HG02885 (cell line): ENCODE measurements at regions not wholly inside any gene's neighbourhood (a gene's known extent, or its start where the extent isn't known, plus 50 kb on each side); places are given as distances from the start of the nearest gene placed in this dataset.
"Not testable (repeated sequence)": the region's sequence is repeated elsewhere in the genome, so short reads cannot be mapped to it uniquely, and the experiment has no call there.

Experiments used
- ATAC-seq: cut with Tn5 transposase; IDR thresholded peaks from one replicate; pipeline ENCODE4 v1.9.1; 2021; ENCODE audit warnings: mild to moderate bottlenecking; ENCODE audit not compliant: unreplicated experiment, poor library complexity

GRCh38 chr7:108627476-108628051 lies 57.9 kb downstream of the DNAJB9 start:
- ATAC-seq = no peak

- no peak for ATAC-seq
Measured at GRCh38 chr7:108628678-108629077, 59.0 kb downstream of the DNAJB9 start.

GRCh38 chr7:108629651-108630400 lies 60.2 kb downstream of the DNAJB9 start:
- no peak for ATAC-seq

GRCh38 chr7:108634036-108634435 lies 64.4 kb downstream of the DNAJB9 start:
- no peak for ATAC-seq

GRCh38 chr7:108634535-108634934 lies 64.9 kb downstream of the DNAJB9 start:
- no peak for ATAC-seq

- no peak for ATAC-seq
Measured at GRCh38 chr7:108637049-108637621, 67.5 kb downstream of the DNAJB9 start.

GRCh38 chr7:108642126-108642525 lies 72.5 kb downstream of the DNAJB9 start:
- no peak for ATAC-seq

- ATAC-seq = no peak
Measured at GRCh38 chr7:108643136-108643535, 73.5 kb downstream of the DNAJB9 start.

- no peak for ATAC-seq
Measured at GRCh38 chr7:108648989-108649388, 79.3 kb downstream of the DNAJB9 start.

GRCh38 chr7:108650467-108650866 lies 80.8 kb downstream of the DNAJB9 start:
- no peak for ATAC-seq

GRCh38 chr7:108652886-108653285 lies 83.2 kb downstream of the DNAJB9 start:
- ATAC-seq = no peak

- ATAC-seq = no peak
Measured at GRCh38 chr7:108653526-108653925, 83.9 kb downstream of the DNAJB9 start.

GRCh38 chr7:108657140-108657726 lies 87.6 kb downstream of the DNAJB9 start:
- not testable (repeated sequence) for ATAC-seq

- no peak for ATAC-seq
Measured at GRCh38 chr7:108659261-108659660, 89.6 kb downstream of the DNAJB9 start.

- ATAC-seq = no peak
Measured at GRCh38 chr7:108659867-108660266, 90.2 kb downstream of the DNAJB9 start.

- no peak for ATAC-seq
Measured at GRCh38 chr7:108660465-108660864, 90.8 kb downstream of the DNAJB9 start.

GRCh38 chr7:108662783-108663362 lies 93.2 kb downstream of the DNAJB9 start:
- no peak for ATAC-seq

GRCh38 chr7:108663701-108664100 lies 94.0 kb downstream of the DNAJB9 start:
- ATAC-seq = no peak

- no peak for ATAC-seq
Measured at GRCh38 chr7:108667216-108667615, 97.5 kb downstream of the DNAJB9 start.

- no peak for ATAC-seq
Measured at GRCh38 chr7:108669958-108670357, 100.3 kb downstream of the DNAJB9 start.

- ATAC-seq = not testable (repeated sequence)
Measured at GRCh38 chr7:108673699-108674098, 104.0 kb downstream of the DNAJB9 start.
